Lower leg skin (tissue), 3 donors: ENCODE measurements at regions not wholly inside any gene's neighbourhood (a gene's known extent, or its start where the extent isn't known, plus 50 kb on each side); places are given as distances from the start of the nearest gene placed in this dataset.

Source experiments
- POLR2A ChIP-seq, 2 donors: fragments of 450-650 bp; IDR thresholded peaks; one replicate each; pipeline ENCODE4 v1.6.1; 2016 to 2017; ENCODE audit warnings: antibody characterized with exemption in 2 of 2, mild to moderate bottlenecking in 1 of 2, moderate library complexity in 1 of 2
- TF ChIP-seq, protein P1 (sequence below), 3 donors: fragments of 450-650 bp; IDR thresholded peaks; one replicate each; pipeline ENCODE4 v1.5.1; 2016; ENCODE audit warnings: antibody characterized with exemption in 3 of 3, mild to moderate bottlenecking in 3 of 3, moderate library complexity in 2 of 3

DNA sequence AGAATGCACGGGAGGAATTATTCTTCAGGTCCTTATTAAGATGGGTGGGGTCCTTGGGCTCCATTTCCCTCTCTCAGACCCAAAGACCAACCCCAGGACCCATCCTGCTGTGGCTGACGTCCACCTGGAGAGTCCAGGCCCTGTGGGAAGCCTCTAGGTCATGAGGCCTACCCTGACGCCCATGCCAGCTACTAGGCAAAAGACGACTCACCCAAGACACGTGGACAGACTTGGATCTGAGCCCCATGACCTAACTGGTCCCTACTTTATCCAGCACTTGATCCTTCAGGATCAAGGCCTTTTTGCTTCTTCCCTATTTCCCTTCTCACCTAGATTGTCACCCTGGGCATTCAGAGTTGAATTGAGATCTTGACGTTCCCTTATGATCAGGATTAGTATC is 56.0 kb upstream of the CASZ1 start:
- TF ChIP-seq, protein P1, sequence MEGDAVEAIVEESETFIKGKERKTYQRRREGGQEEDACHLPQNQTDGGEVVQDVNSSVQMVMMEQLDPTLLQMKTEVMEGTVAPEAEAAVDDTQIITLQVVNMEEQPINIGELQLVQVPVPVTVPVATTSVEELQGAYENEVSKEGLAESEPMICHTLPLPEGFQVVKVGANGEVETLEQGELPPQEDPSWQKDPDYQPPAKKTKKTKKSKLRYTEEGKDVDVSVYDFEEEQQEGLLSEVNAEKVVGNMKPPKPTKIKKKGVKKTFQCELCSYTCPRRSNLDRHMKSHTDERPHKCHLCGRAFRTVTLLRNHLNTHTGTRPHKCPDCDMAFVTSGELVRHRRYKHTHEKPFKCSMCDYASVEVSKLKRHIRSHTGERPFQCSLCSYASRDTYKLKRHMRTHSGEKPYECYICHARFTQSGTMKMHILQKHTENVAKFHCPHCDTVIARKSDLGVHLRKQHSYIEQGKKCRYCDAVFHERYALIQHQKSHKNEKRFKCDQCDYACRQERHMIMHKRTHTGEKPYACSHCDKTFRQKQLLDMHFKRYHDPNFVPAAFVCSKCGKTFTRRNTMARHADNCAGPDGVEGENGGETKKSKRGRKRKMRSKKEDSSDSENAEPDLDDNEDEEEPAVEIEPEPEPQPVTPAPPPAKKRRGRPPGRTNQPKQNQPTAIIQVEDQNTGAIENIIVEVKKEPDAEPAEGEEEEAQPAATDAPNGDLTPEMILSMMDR (IDR thresholded peaks at IDR 0.05) = no peak
- TF ChIP-seq POLR2A (IDR thresholded peaks at IDR 0.05) = no peak
